H1 (cell line): ENCODE measurements at regions not wholly inside any gene's neighbourhood (a gene's known extent, or its start where the extent isn't known, plus 50 kb on each side); places are given as distances from the start of the nearest gene placed in this dataset.

Source experiments
- CTCF ChIA-PET: fragments of 300-600 bp; sonication (Branson Sonifier 250); formaldehyde crosslinking; loops from one replicate; lab custom pipeline; 2021; ENCODE audit not compliant: partially characterized antibody; lab: Charles Lee
- POLR2A ChIA-PET: fragments of 300-600 bp; sonication (Branson Sonifier 250); formaldehyde crosslinking; loops from one replicate; lab custom pipeline; 2021; ENCODE audit warnings: inconsistent platforms; ENCODE audit not compliant: partially characterized antibody; lab: Charles Lee
- DNase-seq, 2 experiments: peaks; one replicate each; pipeline versions ENCODE4 v3.0.0 to v3.0.0-alpha.2; 2010 to 2022; ENCODE audit warnings: low spot score in 2 of 2, low read depth in 1 of 2, mixed read lengths in 1 of 2
- FAIRE-seq: peaks from 2 replicates; lab custom pipeline; 2011; peaks lifted over from hg19 to GRCh38; lab: Jason Lieb, UNC
- H2AFZ ChIP-seq: 2 replicates; pipeline ENCODE4 v1.8.1; 2012; ENCODE audit warnings: low read length, inconsistent platforms
- H2AK5ac ChIP-seq: 2 replicates; pipeline ENCODE4 v1.6.1; 2013; ENCODE audit warnings: low read depth, low read length
- H2BK120ac ChIP-seq: replicated peaks from 2 replicates; pipeline ENCODE3; 2013; ENCODE audit warnings: low read depth, low read length, inconsistent platforms
- H2BK12ac ChIP-seq: 2 replicates; pipeline ENCODE4 v1.6.1; 2013; ENCODE audit warnings: low read depth, low read length
- H2BK15ac ChIP-seq: 2 replicates; pipeline ENCODE4 v1.6.1; 2013; ENCODE audit warnings: low read length
- H2BK20ac ChIP-seq: 2 replicates; pipeline ENCODE4 v1.6.1; 2013; ENCODE audit warnings: low read length
- H2BK5ac ChIP-seq: 2 replicates; pipeline ENCODE4 v1.6.1; 2013; ENCODE audit warnings: low read depth, low read length
- H3K14ac ChIP-seq: 2 replicates; pipeline ENCODE4 v1.6.1; 2013; ENCODE audit warnings: inconsistent platforms; ENCODE audit not compliant: insufficient read length
- H3K18ac ChIP-seq: 2 replicates; pipeline ENCODE4 v1.6.1; 2013; ENCODE audit warnings: low read length; ENCODE audit errors: extremely low read depth
- H3K23ac ChIP-seq: 2 replicates; pipeline ENCODE4 v1.6.1; 2013; ENCODE audit warnings: inconsistent platforms; ENCODE audit not compliant: insufficient read length
- H3K23me2 ChIP-seq: 2 replicates; pipeline ENCODE4 v1.6.1; 2013; ENCODE audit warnings: low read depth, low read length
- H3K27ac ChIP-seq: 2 replicates; pipeline ENCODE4 v1.6.1; 2011; ENCODE audit warnings: low read depth, low read length, inconsistent platforms
- H3K27me3 ChIP-seq, 4 experiments: replicated peaks in 1 of 4; 1 replicate in 1 of 4; 2 replicates in 3 of 4; pipeline versions ENCODE4 v1.6.1 to v1.8.1; 2011 to 2013; ENCODE audit warnings: low read length in 3 of 4, mild to moderate bottlenecking in 3 of 4, inconsistent platforms in 2 of 4, mixed read lengths in 2 of 4, moderate library complexity in 1 of 4; ENCODE audit not compliant: control insufficient read depth in 3 of 4, insufficient read depth in 3 of 4; ENCODE audit errors: extremely low read depth in 1 of 4
- H3K36me3 ChIP-seq, 4 experiments: 2 replicates each; pipeline versions ENCODE4 v1.6.1 to v1.8.1; 2011 to 2013; ENCODE audit warnings: mild to moderate bottlenecking in 4 of 4, low read length in 3 of 4, moderate library complexity in 2 of 4, control low read depth in 1 of 4, inconsistent platforms in 1 of 4; ENCODE audit not compliant: insufficient read depth in 4 of 4, control insufficient read depth in 2 of 4
- H3K4ac ChIP-seq: replicated peaks from 2 replicates; pipeline ENCODE3; 2013; ENCODE audit warnings: low read length, low read depth, mixed read lengths, inconsistent platforms; ENCODE audit not compliant: insufficient read length
- H3K4me1 ChIP-seq, 4 experiments: replicated peaks in 1 of 4; 1 replicate in 1 of 4; 2 replicates in 3 of 4; pipeline versions ENCODE4 v1.6.1 to v1.8.1; 2011 to 2013; ENCODE audit warnings: low read length in 3 of 4, inconsistent platforms in 2 of 4, mixed read lengths in 1 of 4; ENCODE audit not compliant: insufficient read depth in 4 of 4, control insufficient read depth in 3 of 4
- H3K4me2 ChIP-seq, 2 experiments: 2 replicates each; pipeline versions ENCODE4 v1.6.1 to v1.8.1; 2011 to 2013; ENCODE audit warnings: low read depth in 2 of 2, low read length in 2 of 2, control low read depth in 1 of 2, inconsistent platforms in 1 of 2, mild to moderate bottlenecking in 1 of 2; ENCODE audit not compliant: insufficient read depth in 1 of 2
- H3K4me3 ChIP-seq, 4 experiments: fragments of 200-600, 300-600 bp in 1 of 4; sonication (generic), shearing (Covaris generic), sonication (Bioruptor Twin) in 1 of 4; 2 replicates each; pipeline versions ENCODE4 v1.5.1 to v1.8.1; 2011 to 2016; ENCODE audit warnings: low read length in 4 of 4, low read depth in 3 of 4, control low read depth in 2 of 4, inconsistent platforms in 2 of 4, mild to moderate bottlenecking in 2 of 4, mixed read lengths in 1 of 4, moderate library complexity in 1 of 4; ENCODE audit not compliant: insufficient read depth in 2 of 4; ENCODE audit errors: extremely low read depth in 1 of 4
- H3K56ac ChIP-seq: replicated peaks from 2 replicates; pipeline ENCODE3; 2013; ENCODE audit warnings: low read depth, mild to moderate bottlenecking, mixed read lengths, low read length, inconsistent platforms; ENCODE audit not compliant: insufficient read length
- H3K79me1 ChIP-seq: 2 replicates; pipeline ENCODE4 v1.6.1; 2013; ENCODE audit warnings: low read depth, low read length, control low read depth
- H3K79me2 ChIP-seq, 2 experiments: 2 replicates each; pipeline versions ENCODE4 v1.6.1 to v1.8.1; 2012 to 2013; ENCODE audit warnings: low read length in 2 of 2, mild to moderate bottlenecking in 2 of 2, inconsistent platforms in 1 of 2; ENCODE audit not compliant: insufficient read depth in 2 of 2, control insufficient read depth in 1 of 2
- H3K9ac ChIP-seq, 4 experiments: replicated peaks in 1 of 4; 1 replicate in 1 of 4; 2 replicates in 3 of 4; pipeline versions ENCODE4 v1.6.1 to v1.8.1; 2011 to 2013; ENCODE audit warnings: low read depth in 3 of 4, low read length in 3 of 4, control low read depth in 2 of 4, mild to moderate bottlenecking in 2 of 4, moderate library complexity in 2 of 4, inconsistent platforms in 1 of 4; ENCODE audit errors: extremely low read depth in 1 of 4
- H3K9me3 ChIP-seq, 2 experiments: 2 replicates each; pipeline versions ENCODE4 v1.6.1 to v1.8.1; 2012 to 2013; ENCODE audit warnings: mild to moderate bottlenecking in 2 of 2, moderate library complexity in 2 of 2, control low read depth in 1 of 2, inconsistent platforms in 1 of 2, low read depth in 1 of 2, low read length in 1 of 2, mixed read lengths in 1 of 2; ENCODE audit not compliant: insufficient read depth in 2 of 2
- H4K20me1 ChIP-seq, 2 experiments: replicated peaks in 1 of 2; 2 replicates each; pipeline versions ENCODE3 to v1.8.1; 2011 to 2013; ENCODE audit warnings: inconsistent platforms in 2 of 2, low read length in 2 of 2, mild to moderate bottlenecking in 1 of 2; ENCODE audit not compliant: insufficient read depth in 2 of 2, control insufficient read depth in 1 of 2
- H4K5ac ChIP-seq: 2 replicates; pipeline ENCODE4 v1.6.1; 2013; ENCODE audit warnings: low read length, low read depth, mixed read lengths, inconsistent platforms; ENCODE audit not compliant: insufficient read length
- H4K8ac ChIP-seq: 2 replicates; pipeline ENCODE4 v1.8.0; 2013; ENCODE audit warnings: mild to moderate bottlenecking, moderate library complexity, low read length, inconsistent platforms; ENCODE audit not compliant: insufficient read depth; ENCODE audit errors: extremely low read depth
- H4K91ac ChIP-seq: replicated peaks from 2 replicates; pipeline ENCODE3; 2013; ENCODE audit warnings: low read length, mixed read lengths, inconsistent platforms; ENCODE audit not compliant: insufficient read length
- BCL11A ChIP-seq, 2 experiments: IDR thresholded peaks; one replicate each; pipeline ENCODE4 v1.6.1; 2011; ENCODE audit warnings: low read depth in 2 of 2, low read length in 2 of 2, mild to moderate bottlenecking in 2 of 2
- BRCA1 ChIP-seq: IDR thresholded peaks from 2 replicates; pipeline ENCODE4 v1.6.1; 2012; ENCODE audit warnings: low read depth, low read length, improper control_type of control experiment
- CBX8 ChIP-seq: fragments of 300-800, 300-1000 bp; sonication (generic); IDR thresholded peaks from 2 replicates; pipeline ENCODE4 v1.7.1; 2016; ENCODE audit warnings: low read depth, low read length, borderline replicate concordance
- CEBPB ChIP-seq: IDR thresholded peaks from 2 replicates; pipeline ENCODE4 v1.6.1; 2012; ENCODE audit warnings: low read depth, low read length
- CHD2 ChIP-seq: IDR thresholded peaks from 2 replicates; pipeline ENCODE4 v1.6.1; 2012; ENCODE audit warnings: low read length, improper control_type of control experiment
- EP300 ChIP-seq, 2 experiments: IDR thresholded peaks; 1 replicate in 1 of 2; 2 replicates in 1 of 2; pipeline ENCODE4 v1.6.1; 2011 to 2012; ENCODE audit warnings: low read depth in 2 of 2, low read length in 2 of 2, mild to moderate bottlenecking in 2 of 2, borderline replicate concordance in 1 of 2, inconsistent platforms in 1 of 2, moderate library complexity in 1 of 2
- GABPA ChIP-seq: IDR thresholded peaks from 2 replicates; pipeline ENCODE4 v1.6.1; 2011; ENCODE audit warnings: mild to moderate bottlenecking, low read length, moderate library complexity, borderline replicate concordance; ENCODE audit not compliant: insufficient read depth
- GTF2F1 ChIP-seq: IDR thresholded peaks from 2 replicates; pipeline ENCODE4 v1.6.1; 2012; ENCODE audit warnings: low read depth, low read length, improper control_type of control experiment, borderline replicate concordance
- KDM5A ChIP-seq: fragments of 200-600 bp; IDR thresholded peaks from 2 replicates; pipeline ENCODE4 v1.7.1; 2012; ENCODE audit warnings: mild to moderate bottlenecking, low read length, inconsistent platforms, mixed read lengths
- MAFK ChIP-seq: IDR thresholded peaks from 2 replicates; pipeline ENCODE4 v1.6.1; 2012; ENCODE audit warnings: low read depth, mild to moderate bottlenecking, improper control_type of control experiment, low read length
- POLR2A ChIP-seq, 2 experiments: IDR thresholded peaks; 1 replicate in 1 of 2; 2 replicates in 1 of 2; pipeline ENCODE4 v1.6.1; 2011; ENCODE audit warnings: low read depth in 2 of 2, low read length in 2 of 2, mild to moderate bottlenecking in 2 of 2; ENCODE audit errors: control extremely low read depth in 1 of 2
- SP4 ChIP-seq: IDR thresholded peaks from 2 replicates; pipeline ENCODE4 v1.6.1; 2012; ENCODE audit warnings: low read length, inconsistent platforms
- SRF ChIP-seq: IDR thresholded peaks from 2 replicates; pipeline ENCODE4 v1.6.1; 2011; ENCODE audit warnings: mild to moderate bottlenecking, low read depth, low read length, moderate library complexity
- WGBS, 2 experiments: shearing (Covaris generic) in 1 of 2; methylation state at CpG; one replicate each; pipeline versions ENCODE4 v1.1.6 to v1.1.7; 2013 to 2015; ENCODE audit warnings: low lambda C conversion rate in 2 of 2, mixed read lengths in 2 of 2, inconsistent platforms in 1 of 2, low coverage in 1 of 2, missing lambda C conversion rate in 1 of 2; ENCODE audit not compliant: insufficient replicate concordance in 2 of 2, insufficient coverage in 1 of 2, insufficient read length in 1 of 2; ENCODE audit errors: extremely low coverage in 1 of 2, missing lambda C conversion rate in 1 of 2; 5-methylcytosine and 5-hydroxymethylcytosine counted together

DNA sequence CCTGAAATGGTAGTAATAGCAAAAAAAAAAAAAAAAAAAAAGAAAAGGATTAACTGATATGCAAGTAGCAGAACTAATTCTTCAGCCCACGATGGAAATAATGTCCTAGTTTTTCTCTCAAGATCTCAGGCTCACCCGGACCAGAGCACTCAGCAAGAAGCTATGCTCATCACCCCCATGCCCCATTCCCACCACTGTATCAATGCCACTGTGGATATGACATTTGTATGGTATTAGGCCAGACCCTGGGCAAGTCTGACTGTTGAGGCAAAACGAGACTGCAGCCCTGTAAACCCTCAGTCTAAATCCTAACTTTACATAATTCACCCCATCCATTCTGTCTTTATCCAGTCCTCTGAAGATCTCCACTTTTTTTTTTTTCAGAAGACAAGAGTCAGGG, 186.1 kb upstream of the KLF14 start:
- H3K79me2 ChIP-seq, result no peaks in the 10 kb centered on the region
- no peak overlapping the region for H3K14ac ChIP-seq
- no peak overlapping the region for H3K23ac ChIP-seq
- H2BK5ac ChIP-seq, result no peak overlapping the region
- H3K27me3 ChIP-seq, result no peaks in the 10 kb centered on the region
- peaks cover 0 to 6% (median 4%) of the 10 kb centered on the region in 4 experiments; a peak in 5 of 7 replicates for H3K4me1 ChIP-seq
- TF ChIP-seq BRCA1, result no peak
- TF ChIP-seq EP300 (IDR thresholded peaks at IDR 0.05; ENCODE audit: borderline replicate concordance in 1 of 2, low read depth in 2 of 2, low read length in 2 of 2), result no peak
- TF ChIP-seq CHD2, result no peak
- no peak for TF ChIP-seq POLR2A (IDR thresholded peaks at IDR 0.05; ENCODE audit: control extremely low read depth in 1 of 2, low read depth in 2 of 2, low read length in 2 of 2)
- TF ChIP-seq CBX8, result no peak
- TF ChIP-seq CEBPB, result no peak
- TF ChIP-seq BCL11A (IDR thresholded peaks at IDR 0.05; ENCODE audit: low read depth in 2 of 2, low read length in 2 of 2), result no peak
- TF ChIP-seq GABPA, result no peak
- no peak for TF ChIP-seq SRF
- TF ChIP-seq MAFK, result no peak
- TF ChIP-seq SP4, result no peak
- TF ChIP-seq GTF2F1, result no peak
- TF ChIP-seq KDM5A, result no peak
- H2BK15ac ChIP-seq, result no peak overlapping the region
- H3K23me2 ChIP-seq, result no peaks in the 10 kb centered on the region
- H3K56ac ChIP-seq, result no peak overlapping the region
- no peak overlapping the region for H3K4me2 ChIP-seq
- H4K8ac ChIP-seq, result no peak overlapping the region
- no peak overlapping the region for H2AK5ac ChIP-seq
- H3K36me3 ChIP-seq, result no peaks in the 10 kb centered on the region
- no peaks in the 10 kb centered on the region for H3K9me3 ChIP-seq
- H2BK12ac ChIP-seq, result no peak overlapping the region
- WGBS, 2 experiments, result 91% methylated on average over 3 of the region's 3 CpGs; no CpG with 5 or more reads in 1 of the 2 experiments
- H2BK120ac ChIP-seq, result no peak overlapping the region
- H2BK20ac ChIP-seq, result no peak overlapping the region
- no peak overlapping the region for H4K91ac ChIP-seq
- H3K18ac ChIP-seq, result no peak overlapping the region
- H4K5ac ChIP-seq, result no peak overlapping the region
- POLR2A ChIA-PET, result no interaction called here
- no peaks in the 10 kb centered on the region for H3K79me1 ChIP-seq
- H4K20me1 ChIP-seq, result no peaks in the 10 kb centered on the region
- DNase-seq (peak in 1 of 2 experiments; percentile 7), FAIRE-seq (no peak)
- no peak overlapping the region for H2AFZ ChIP-seq
- no peak overlapping the region for H3K4me3 ChIP-seq
- no peak overlapping the region for H3K9ac ChIP-seq
- H3K27ac ChIP-seq, result no peak overlapping the region
- CTCF ChIA-PET, result interaction anchor here (1.8 to 2.8 kb wide), 2 partner anchors 13 to 23 kb away, joined by 5 to 18 read pairs; no protein-coding TSS in a partner anchor
- H3K4ac ChIP-seq, result no peak overlapping the region
